ENCODE measurements at regions not wholly inside any gene's neighbourhood (a gene's known extent, or its start where the extent isn't known, plus 50 kb on each side); places are given as distances from the start of the nearest gene placed in this dataset.

GRCh38 chr6:169868458-169868857, 117.0 kb downstream of the ERMARD start:
- Histone ChIP-seq H3K27ac (no peak overlapping the region), H3K4me3 (ENCODE audit: low read depth, low read length) (no peak overlapping the region), H2AFZ (no peak overlapping the region), H3K27me3 (ENCODE audit: control insufficient read depth, insufficient read depth, low read length) (no peaks in the 10 kb centered on the region), H3K4me1 (no peaks in the 10 kb centered on the region), H3K9ac (no peak overlapping the region), H3K36me3 (ENCODE audit: control insufficient read depth, insufficient read depth, low read length) (no peaks in the 10 kb centered on the region), H3K79me2 (no peaks in the 10 kb centered on the region), H3K9me3 (ENCODE audit: control insufficient read depth, low read length) (no peaks in the 10 kb centered on the region), H3K4me2 (ENCODE audit: low read length) (no peak overlapping the region)
- no peak for TF ChIP-seq CTCF (IDR thresholded peaks at IDR 0.05)

GRCh38 chr6:169867751-169868191, 116.3 kb downstream of the ERMARD start:
- Histone ChIP-seq H3K27ac (no peak overlapping the region), H3K9ac (no peak overlapping the region), H3K9me3 (ENCODE audit: control insufficient read depth, low read length) (no peaks in the 10 kb centered on the region), H3K4me3 (ENCODE audit: low read depth, low read length) (no peak overlapping the region), H3K36me3 (ENCODE audit: control insufficient read depth, insufficient read depth, low read length) (no peaks in the 10 kb centered on the region), H3K79me2 (no peaks in the 10 kb centered on the region), H3K4me2 (ENCODE audit: low read length) (no peak overlapping the region), H3K4me1 (no peaks in the 10 kb centered on the region), H3K27me3 (ENCODE audit: control insufficient read depth, insufficient read depth, low read length) (no peaks in the 10 kb centered on the region), H2AFZ (no peak overlapping the region)
- TF ChIP-seq CTCF (IDR thresholded peaks at IDR 0.05): no peak

GRCh38 chr6:169866668-169867521, 115.5 kb downstream of the ERMARD start:
- Histone ChIP-seq H3K4me3 (ENCODE audit: low read depth, low read length) (no peak overlapping the region), H3K79me2 (no peaks in the 10 kb centered on the region), H3K4me1 (no peaks in the 10 kb centered on the region), H3K27ac (no peak overlapping the region), H3K4me2 (ENCODE audit: low read length) (no peak overlapping the region), H2AFZ (no peak overlapping the region), H3K9ac (no peak overlapping the region), H3K9me3 (ENCODE audit: control insufficient read depth, low read length) (no peaks in the 10 kb centered on the region), H3K36me3 (ENCODE audit: control insufficient read depth, insufficient read depth, low read length) (no peaks in the 10 kb centered on the region), H3K27me3 (ENCODE audit: control insufficient read depth, insufficient read depth, low read length) (no peaks in the 10 kb centered on the region)
- no peak for TF ChIP-seq CTCF (IDR thresholded peaks at IDR 0.05)

- Histone ChIP-seq H3K27me3 (ENCODE audit: control insufficient read depth, insufficient read depth, low read length) (no peaks in the 10 kb centered on the region), H3K36me3 (ENCODE audit: control insufficient read depth, insufficient read depth, low read length) (no peaks in the 10 kb centered on the region), H3K9ac (no peak overlapping the region), H3K4me2 (ENCODE audit: low read length) (no peak overlapping the region), H3K4me3 (ENCODE audit: low read depth, low read length) (no peak overlapping the region), H3K27ac (no peak overlapping the region), H2AFZ (no peak overlapping the region), H3K79me2 (no peaks in the 10 kb centered on the region), H3K9me3 (ENCODE audit: control insufficient read depth, low read length) (no peaks in the 10 kb centered on the region), H3K4me1 (no peaks in the 10 kb centered on the region)
- no peak for TF ChIP-seq CTCF (IDR thresholded peaks at IDR 0.05)
These were observed 114.7 kb downstream of the ERMARD start for GRCh38 chr6:169866140-169866534.
